K562 (cell line): ENCODE measurements at regions not wholly inside any gene's neighbourhood (a gene's known extent, or its start where the extent isn't known, plus 50 kb on each side); places are given as distances from the start of the nearest gene placed in this dataset. TPM values are rescaled to one million over a fixed set of nuclear protein-coding genes. Genes with fewer than 3 reads are reported as not detected.

Experiments
- small RNA-seq: library from RNA; depleted of rRNA; stranded (forward); fragments of <200 nt; gene quantifications from one replicate; pipeline ENCODE3, GENCODE V24; 2014

Small RNA genes in the stretch of these regions (small RNA-seq; reads per million reads assigned to genes)
- gene RNA5SP144, result not detected
